ENCODE measurements at regions not wholly inside any gene's neighbourhood (a gene's known extent, or its start where the extent isn't known, plus 50 kb on each side); places are given as distances from the start of the nearest gene placed in this dataset.

DNA sequence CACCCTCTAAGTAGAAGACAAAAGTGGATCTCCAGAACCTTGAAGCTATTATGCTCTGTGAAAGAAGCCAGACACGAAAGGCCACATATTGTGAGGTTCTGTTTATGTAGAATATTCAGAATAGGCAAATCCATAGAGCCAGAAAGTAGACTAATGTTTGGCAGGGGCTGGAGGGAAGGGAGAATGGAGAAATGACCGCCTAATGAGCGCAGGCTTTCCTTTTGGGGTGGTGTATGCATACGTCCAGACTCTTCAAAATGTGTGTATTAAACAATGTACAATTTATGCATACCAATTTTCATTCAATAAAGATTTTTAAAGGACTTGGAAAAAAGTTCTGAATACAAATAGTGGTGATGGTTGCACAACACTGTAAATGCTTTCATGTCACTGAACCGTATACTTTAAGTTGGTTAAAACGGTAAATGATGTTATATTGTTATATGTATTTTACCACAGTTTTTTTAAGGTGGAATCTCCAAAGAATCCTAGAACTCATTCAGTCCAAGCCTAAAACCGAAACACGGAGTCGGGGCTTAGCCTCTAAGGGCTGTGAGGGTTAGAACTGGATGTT, 397.4 kb downstream of the SOX9 start:
- TF ChIP-seq, protein P1, sequence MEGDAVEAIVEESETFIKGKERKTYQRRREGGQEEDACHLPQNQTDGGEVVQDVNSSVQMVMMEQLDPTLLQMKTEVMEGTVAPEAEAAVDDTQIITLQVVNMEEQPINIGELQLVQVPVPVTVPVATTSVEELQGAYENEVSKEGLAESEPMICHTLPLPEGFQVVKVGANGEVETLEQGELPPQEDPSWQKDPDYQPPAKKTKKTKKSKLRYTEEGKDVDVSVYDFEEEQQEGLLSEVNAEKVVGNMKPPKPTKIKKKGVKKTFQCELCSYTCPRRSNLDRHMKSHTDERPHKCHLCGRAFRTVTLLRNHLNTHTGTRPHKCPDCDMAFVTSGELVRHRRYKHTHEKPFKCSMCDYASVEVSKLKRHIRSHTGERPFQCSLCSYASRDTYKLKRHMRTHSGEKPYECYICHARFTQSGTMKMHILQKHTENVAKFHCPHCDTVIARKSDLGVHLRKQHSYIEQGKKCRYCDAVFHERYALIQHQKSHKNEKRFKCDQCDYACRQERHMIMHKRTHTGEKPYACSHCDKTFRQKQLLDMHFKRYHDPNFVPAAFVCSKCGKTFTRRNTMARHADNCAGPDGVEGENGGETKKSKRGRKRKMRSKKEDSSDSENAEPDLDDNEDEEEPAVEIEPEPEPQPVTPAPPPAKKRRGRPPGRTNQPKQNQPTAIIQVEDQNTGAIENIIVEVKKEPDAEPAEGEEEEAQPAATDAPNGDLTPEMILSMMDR (IDR thresholded peaks at IDR 0.05), result no peak
- Histone ChIP-seq H3K9ac (ENCODE audit: low read depth in 2 of 2, low read length in 2 of 2) (peak overlapping the region in 1 of 2 donors; percentile 79), H3K27ac (peak overlapping the region; percentile 79), H3K9me3 (no peaks in the 10 kb centered on the region), H3K36me3 (no peaks in the 10 kb centered on the region), H3K4me3 (no peak overlapping the region), H3K27me3 (no peaks in the 10 kb centered on the region), H3K4me1 (peaks cover 3% of the 10 kb centered on the region)
- DNase-seq, result no peak
- intact Hi-C loops (cut with DNase I), result no loop called here

DNA sequence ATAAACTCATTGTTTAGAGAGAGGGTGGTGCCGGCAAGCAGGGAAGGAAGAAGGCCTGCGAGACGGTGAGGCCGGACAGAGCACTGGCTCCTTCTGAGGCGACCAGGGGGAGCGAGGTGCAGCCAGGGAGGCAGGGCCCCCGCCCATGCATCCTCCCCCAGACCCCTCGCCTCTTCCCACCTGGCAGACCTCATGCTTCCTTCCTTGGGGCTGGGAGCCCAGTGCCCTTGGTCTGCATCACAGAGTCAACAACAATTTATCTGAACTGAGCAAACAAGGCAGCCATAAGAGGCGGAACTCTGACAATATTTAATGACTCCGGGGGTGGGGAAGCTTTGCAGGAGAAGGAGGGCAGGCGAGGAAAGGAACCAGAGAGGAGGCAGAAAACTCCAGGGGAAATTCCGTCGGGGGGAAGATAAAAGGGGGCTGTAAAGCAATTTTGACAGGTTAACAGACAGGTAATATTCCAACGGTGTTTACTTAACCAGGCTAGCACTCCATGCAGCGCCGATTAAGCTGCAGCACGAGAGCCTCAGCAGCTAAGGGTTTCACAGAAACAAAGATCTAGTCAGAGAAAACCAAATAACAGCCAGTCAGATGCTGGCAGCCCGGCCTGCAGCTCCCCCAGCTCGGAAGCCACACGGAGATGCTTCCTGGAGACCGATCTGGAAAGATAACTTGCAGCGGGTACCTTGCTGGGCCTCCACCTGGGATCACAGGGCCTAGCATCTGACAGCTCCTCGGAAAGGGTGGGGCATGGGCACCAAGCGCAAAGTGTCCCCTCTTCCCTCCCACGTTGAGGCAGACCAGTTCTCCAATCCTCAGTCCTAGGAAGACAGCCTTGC, 398.2 kb downstream of the SOX9 start:
- intact Hi-C loops (cut with DNase I), result no loop called here
- peak overlapping the region in 1 of 2 donors; percentile 79 for H3K9ac ChIP-seq (ENCODE audit: low read depth in 2 of 2, low read length in 2 of 2)
- H3K27me3 ChIP-seq, result no peaks in the 10 kb centered on the region
- no peaks in the 10 kb centered on the region for H3K9me3 ChIP-seq
- no peak overlapping the region for H3K4me3 ChIP-seq
- H3K36me3 ChIP-seq, result no peaks in the 10 kb centered on the region
- H3K27ac ChIP-seq, result peak overlapping the region; percentile 79
- TF ChIP-seq, protein P1 (IDR thresholded peaks at IDR 0.05), result no peak
- peaks cover 3% of the 10 kb centered on the region for H3K4me1 ChIP-seq
- peak; percentile 90 for DNase-seq

DNA sequence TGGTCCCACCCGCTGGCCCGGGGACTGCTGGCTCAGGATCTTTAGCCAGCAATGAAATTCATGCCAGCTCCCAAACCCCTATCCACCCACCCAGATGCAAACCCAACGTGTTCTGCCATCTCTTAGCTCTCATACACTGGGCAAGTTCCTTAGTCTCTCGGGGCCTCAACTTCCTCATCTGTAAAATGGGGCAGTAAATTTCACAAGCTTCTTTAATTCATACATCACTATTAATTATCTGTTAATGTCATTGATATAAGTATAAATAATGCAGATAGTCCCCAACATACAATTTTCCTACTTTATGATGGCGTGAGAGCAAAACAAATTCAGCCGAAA, 398.7 kb downstream of the SOX9 start:
- no peaks in the 10 kb centered on the region for H3K36me3 ChIP-seq
- intact Hi-C loops (cut with DNase I), result no loop called here
- no peak overlapping the region for H3K4me3 ChIP-seq
- peak overlapping the region in 1 of 2 donors; percentile 79 for H3K9ac ChIP-seq (ENCODE audit: low read depth in 2 of 2, low read length in 2 of 2)
- H3K4me1 ChIP-seq, result peaks cover 3% of the 10 kb centered on the region
- no peaks in the 10 kb centered on the region for H3K9me3 ChIP-seq
- peak overlapping the region; percentile 79 for H3K27ac ChIP-seq
- TF ChIP-seq, protein P1 (IDR thresholded peaks at IDR 0.05), result no peak
- DNase-seq, result no peak
- no peaks in the 10 kb centered on the region for H3K27me3 ChIP-seq

DNA sequence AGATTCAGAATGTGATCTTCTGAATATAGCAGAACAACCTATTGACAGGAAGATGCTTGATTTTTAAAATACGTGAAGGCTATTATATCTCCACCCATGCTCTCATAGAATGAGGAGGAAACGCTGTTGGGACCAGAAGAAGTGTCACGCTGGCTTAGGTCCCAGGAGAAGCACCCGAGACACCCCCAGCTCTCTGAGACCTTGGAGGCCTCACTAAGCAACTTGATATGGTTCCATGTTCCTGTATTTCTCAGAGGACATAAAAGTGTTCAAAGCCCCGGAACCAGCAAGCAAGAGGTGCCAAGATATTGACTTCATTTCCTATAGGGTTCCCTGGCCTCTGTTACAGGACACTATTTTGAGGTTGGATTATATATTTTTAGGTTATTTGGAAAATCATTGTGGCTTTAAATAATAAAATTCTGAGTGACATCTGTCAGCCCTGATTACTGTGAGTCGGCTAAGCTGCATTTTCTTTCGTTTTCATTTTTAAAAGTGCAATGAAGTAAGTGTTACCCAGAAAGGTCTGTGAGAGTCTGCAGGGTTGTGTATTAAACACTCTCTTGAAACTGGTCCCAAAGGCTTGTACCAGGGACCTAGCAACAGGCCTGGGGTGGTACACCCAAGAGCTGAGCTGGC, 400.0 kb downstream of the SOX9 start:
- Histone ChIP-seq H3K4me3 (no peak overlapping the region), H3K27me3 (no peaks in the 10 kb centered on the region), H3K9me3 (no peaks in the 10 kb centered on the region), H3K27ac (peak overlapping the region; percentile 52), H3K36me3 (no peaks in the 10 kb centered on the region), H3K9ac (ENCODE audit: low read depth in 2 of 2, low read length in 2 of 2) (peak overlapping the region in 1 of 2 donors; percentile 16), H3K4me1 (peaks cover 3% of the 10 kb centered on the region)
- no peak for DNase-seq
- TF ChIP-seq, protein P1 (IDR thresholded peaks at IDR 0.05), result no peak
- intact Hi-C loops (cut with DNase I), result no loop called here

DNA sequence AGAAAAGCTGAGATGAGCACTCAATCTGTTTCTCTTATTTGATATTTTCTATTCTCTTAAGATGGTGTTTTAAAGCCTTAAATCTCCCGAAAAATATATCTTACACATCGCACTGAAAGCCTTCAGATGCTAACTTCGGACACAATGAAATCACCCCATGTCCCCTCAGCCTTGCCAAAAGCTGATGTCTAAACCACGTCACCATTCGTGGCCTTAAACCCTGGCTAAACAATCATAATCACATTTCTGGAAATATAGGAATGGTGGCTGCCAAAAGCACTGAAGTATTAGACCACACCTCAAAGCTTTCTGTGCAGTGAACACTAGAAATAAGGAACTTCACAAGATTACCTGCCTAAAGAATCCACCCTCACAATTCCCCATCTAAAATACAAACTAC, 402.7 kb downstream of the SOX9 start:
- H3K27me3 ChIP-seq, result no peaks in the 10 kb centered on the region
- H3K27ac ChIP-seq, result peak overlapping the region; percentile 85
- TF ChIP-seq, protein P1 (IDR thresholded peaks at IDR 0.05), result no peak
- no peaks in the 10 kb centered on the region for H3K9me3 ChIP-seq
- intact Hi-C loops (cut with DNase I), result no loop called here
- no peak overlapping the region for H3K4me3 ChIP-seq
- H3K9ac ChIP-seq (ENCODE audit: low read depth in 2 of 2, low read length in 2 of 2), result no peak overlapping the region
- no peak for DNase-seq
- no peaks in the 10 kb centered on the region for H3K36me3 ChIP-seq
- H3K4me1 ChIP-seq, result no peaks in the 10 kb centered on the region

All from colonic mucosa (tissue), 4 donors.